ENCODE measurements at regions not wholly inside any gene's neighbourhood (a gene's known extent, or its start where the extent isn't known, plus 50 kb on each side); places are given as distances from the start of the nearest gene placed in this dataset.
"Not testable (repeated sequence)": the region's sequence is repeated elsewhere in the genome, so short reads cannot be mapped to it uniquely, and the experiment has no call there.

GRCh38 chr6:147441751-147442150, 66.7 kb upstream of the SAMD5 start:
- no peaks in the 10 kb centered on the region for H3K4me1 Mint-ChIP-seq
- H3K4me3 Mint-ChIP-seq = no peak overlapping the region
- DNase-seq = no peak
- no peaks in the 10 kb centered on the region for H3K9me3 Mint-ChIP-seq
- H3K27me3 Mint-ChIP-seq (ENCODE audit: low read depth, poor library complexity) = no peaks in the 10 kb centered on the region
- H3K27ac Mint-ChIP-seq = no peak overlapping the region
- TF ChIP-seq CTCF (IDR thresholded peaks at IDR 0.05) = no peak
- H3K36me3 Mint-ChIP-seq (ENCODE audit: low read depth) = no peaks in the 10 kb centered on the region

- Mint-ChIP-seq H3K9me3 (no peaks in the 10 kb centered on the region), H3K36me3 (ENCODE audit: low read depth) (no peaks in the 10 kb centered on the region), H3K27me3 (ENCODE audit: low read depth, poor library complexity) (peaks cover 6% of the 10 kb centered on the region), H3K4me1 (peaks cover 14% of the 10 kb centered on the region), H3K4me3 (peak overlapping the region; percentile 63), H3K27ac (no peak overlapping the region)
- no peak for TF ChIP-seq CTCF (IDR thresholded peaks at IDR 0.05)
- peak; percentile 12 for DNase-seq
Measured at GRCh38 chr6:147447835-147448611, 60.5 kb upstream of the SAMD5 start.

- no peak for DNase-seq
- peak overlapping the region; percentile 39 for H3K4me3 Mint-ChIP-seq
- TF ChIP-seq CTCF (IDR thresholded peaks at IDR 0.05) = no peak
- peaks cover 6% of the 10 kb centered on the region for H3K27me3 Mint-ChIP-seq (ENCODE audit: low read depth, poor library complexity)
- H3K27ac Mint-ChIP-seq = no peak overlapping the region
- peaks cover 14% of the 10 kb centered on the region for H3K4me1 Mint-ChIP-seq
- H3K36me3 Mint-ChIP-seq (ENCODE audit: low read depth) = no peaks in the 10 kb centered on the region
- H3K9me3 Mint-ChIP-seq = no peaks in the 10 kb centered on the region
Measured at GRCh38 chr6:147448775-147449174, 59.7 kb upstream of the SAMD5 start.

- Mint-ChIP-seq H3K4me1 (peaks cover 14% of the 10 kb centered on the region), H3K4me3 (no peak overlapping the region), H3K27me3 (ENCODE audit: low read depth, poor library complexity) (peaks cover 6% of the 10 kb centered on the region), H3K9me3 (no peaks in the 10 kb centered on the region), H3K36me3 (ENCODE audit: low read depth) (no peaks in the 10 kb centered on the region), H3K27ac (no peak overlapping the region)
- TF ChIP-seq CTCF (IDR thresholded peaks at IDR 0.05) = no peak
- no peak for DNase-seq
Measured at GRCh38 chr6:147449405-147450161, 58.9 kb upstream of the SAMD5 start.

- no peaks in the 10 kb centered on the region for H3K36me3 Mint-ChIP-seq (ENCODE audit: low read depth)
- DNase-seq = no peak
- TF ChIP-seq CTCF (IDR thresholded peaks at IDR 0.05) = no peak
- no peak overlapping the region for H3K4me3 Mint-ChIP-seq
- peaks cover 4% of the 10 kb centered on the region for H3K27me3 Mint-ChIP-seq (ENCODE audit: low read depth, poor library complexity)
- H3K4me1 Mint-ChIP-seq = peaks cover 4% of the 10 kb centered on the region
- no peak overlapping the region for H3K27ac Mint-ChIP-seq
- no peaks in the 10 kb centered on the region for H3K9me3 Mint-ChIP-seq
Measured at GRCh38 chr6:147453361-147453760, 55.1 kb upstream of the SAMD5 start.

GRCh38 chr6:147454862-147455261, 53.6 kb upstream of the SAMD5 start:
- H3K27me3 Mint-ChIP-seq (ENCODE audit: low read depth, poor library complexity); H3K9me3 Mint-ChIP-seq; DNase-seq; H3K4me1 Mint-ChIP-seq; H3K27ac Mint-ChIP-seq; H3K36me3 Mint-ChIP-seq (ENCODE audit: low read depth); H3K4me3 Mint-ChIP-seq: not testable (repeated sequence)

Data from nephron progenitor cell (in vitro differentiated cells).